SU-DHL-6 (cell line): ENCODE measurements at regions not wholly inside any gene's neighbourhood (a gene's known extent, or its start where the extent isn't known, plus 50 kb on each side); places are given as distances from the start of the nearest gene placed in this dataset.

ENCODE experiments used
- EZH2phosphoT487 ChIP-seq: fragments of 200-600 bp; sonication (generic), shearing (Covaris generic); conservative IDR thresholded peaks from 2 replicates; pipeline ENCODE4 v1.6.1; 2018; ENCODE audit warnings: mild to moderate bottlenecking, antibody characterized with exemption, low read length, moderate library complexity, mixed read lengths
- TF ChIP-seq, protein P1 (sequence below): fragments of 200-600 bp; sonication (generic); IDR thresholded peaks from one replicate; pipeline ENCODE4 v1.5.1; 2017; ENCODE audit warnings: antibody characterized with exemption, mild to moderate bottlenecking, low read length, moderate library complexity; ENCODE audit not compliant: insufficient read depth, poor library complexity, severe bottlenecking

DNA sequence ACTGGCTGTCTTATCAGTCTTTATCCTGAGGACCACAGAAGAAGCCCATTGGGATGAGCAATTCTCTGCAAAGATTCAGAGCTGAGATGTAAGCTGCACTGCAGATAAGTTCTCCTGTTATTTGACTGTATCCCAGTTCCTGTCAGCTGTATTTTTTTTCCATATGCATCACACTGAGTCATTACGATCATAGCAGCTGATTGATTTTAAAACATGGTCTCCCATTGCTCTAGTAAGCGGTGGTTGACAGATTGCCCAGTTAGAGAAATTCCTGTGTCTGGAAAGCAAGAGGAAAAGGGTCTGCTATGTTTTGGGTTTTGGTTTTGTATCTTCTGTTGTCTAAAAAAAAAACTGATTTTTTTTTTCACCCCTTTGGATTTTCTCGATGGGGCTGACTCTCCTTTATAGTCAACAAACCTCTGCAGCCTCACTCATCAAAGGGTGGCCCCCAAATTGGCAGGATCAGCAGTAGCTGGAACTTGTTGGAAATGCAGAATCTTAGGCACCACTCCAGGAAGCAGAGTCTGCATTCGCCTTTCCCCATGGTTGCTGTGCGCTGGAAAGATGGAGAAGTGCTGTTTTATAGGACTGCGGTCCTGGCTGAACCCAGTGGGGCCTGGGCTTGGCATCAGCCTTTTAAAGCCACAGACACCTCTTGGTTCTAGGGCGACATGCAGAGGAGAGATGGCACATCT lies 220.1 kb upstream of the MPHOSPH6 start:
- TF ChIP-seq, protein P1, sequence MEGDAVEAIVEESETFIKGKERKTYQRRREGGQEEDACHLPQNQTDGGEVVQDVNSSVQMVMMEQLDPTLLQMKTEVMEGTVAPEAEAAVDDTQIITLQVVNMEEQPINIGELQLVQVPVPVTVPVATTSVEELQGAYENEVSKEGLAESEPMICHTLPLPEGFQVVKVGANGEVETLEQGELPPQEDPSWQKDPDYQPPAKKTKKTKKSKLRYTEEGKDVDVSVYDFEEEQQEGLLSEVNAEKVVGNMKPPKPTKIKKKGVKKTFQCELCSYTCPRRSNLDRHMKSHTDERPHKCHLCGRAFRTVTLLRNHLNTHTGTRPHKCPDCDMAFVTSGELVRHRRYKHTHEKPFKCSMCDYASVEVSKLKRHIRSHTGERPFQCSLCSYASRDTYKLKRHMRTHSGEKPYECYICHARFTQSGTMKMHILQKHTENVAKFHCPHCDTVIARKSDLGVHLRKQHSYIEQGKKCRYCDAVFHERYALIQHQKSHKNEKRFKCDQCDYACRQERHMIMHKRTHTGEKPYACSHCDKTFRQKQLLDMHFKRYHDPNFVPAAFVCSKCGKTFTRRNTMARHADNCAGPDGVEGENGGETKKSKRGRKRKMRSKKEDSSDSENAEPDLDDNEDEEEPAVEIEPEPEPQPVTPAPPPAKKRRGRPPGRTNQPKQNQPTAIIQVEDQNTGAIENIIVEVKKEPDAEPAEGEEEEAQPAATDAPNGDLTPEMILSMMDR: no peak
- TF ChIP-seq EZH2phosphoT487: no peak
